Spleen (tissue), 11 donors: ENCODE measurements at regions not wholly inside any gene's neighbourhood (a gene's known extent, or its start where the extent isn't known, plus 50 kb on each side); places are given as distances from the start of the nearest gene placed in this dataset.

Experiments
- DNase-seq: peaks from one replicate; pipeline ENCODE4 v3.0.0-alpha.2; 2020
- H3K27ac ChIP-seq, 8 donors: fragments of 200-600 bp; sonication (generic) in 7 of 8; 1 replicate in 4 of 8; 2 replicates in 4 of 8; pipeline versions ENCODE4 v1.5.0 to v1.8.0; 2016 to 2021; ENCODE audit warnings: inconsistent platforms in 4 of 8, mild to moderate bottlenecking in 4 of 8, moderate library complexity in 1 of 8
- H3K27me3 ChIP-seq, 7 donors: fragments of 200-600 bp; sonication (generic) in 6 of 7; replicated peaks in 1 of 7; 1 replicate in 4 of 7; 2 replicates in 3 of 7; pipeline versions ENCODE4 v1.5.0 to v1.8.0; 2016 to 2021; ENCODE audit warnings: inconsistent platforms in 3 of 7, mild to moderate bottlenecking in 1 of 7
- H3K36me3 ChIP-seq, 6 donors: fragments of 200-600 bp; sonication (generic) in 5 of 6; 1 replicate in 4 of 6; 2 replicates in 2 of 6; pipeline versions ENCODE4 v1.5.0 to v1.8.0; 2016 to 2021; ENCODE audit warnings: inconsistent platforms in 2 of 6
- H3K4me1 ChIP-seq, 6 donors: fragments of 200-600 bp; sonication (generic) in 5 of 6; 1 replicate in 3 of 6; 2 replicates in 3 of 6; pipeline versions ENCODE4 v1.5.0 to v1.8.0; 2016 to 2021; ENCODE audit warnings: inconsistent platforms in 3 of 6
- H3K4me3 ChIP-seq, 8 donors: fragments of 200-600 bp; sonication (generic) in 7 of 8; 1 replicate in 4 of 8; 2 replicates in 4 of 8; pipeline versions ENCODE4 v1.5.0 to v1.8.0; 2016 to 2021; ENCODE audit warnings: inconsistent platforms in 4 of 8, mild to moderate bottlenecking in 4 of 8, moderate library complexity in 2 of 8
- H3K9me3 ChIP-seq, 8 donors: fragments of 200-600 bp; sonication (generic) in 7 of 8; 1 replicate in 4 of 8; 2 replicates in 4 of 8; pipeline versions ENCODE4 v1.5.0 to v1.8.0; 2016 to 2021; ENCODE audit warnings: inconsistent platforms in 4 of 8
- POLR2A ChIP-seq, 3 donors: fragments of 450-650 bp; IDR thresholded peaks; one replicate each; pipeline ENCODE4 v1.5.1; 2017; ENCODE audit warnings: antibody characterized with exemption in 3 of 3, mild to moderate bottlenecking in 1 of 3
- POLR2AphosphoS5 ChIP-seq, 3 donors: sonication (generic); formaldehyde crosslinking; IDR thresholded peaks; one replicate each; pipeline ENCODE4 v1.5.1; 2017; ENCODE audit warnings: antibody characterized with exemption in 3 of 3
- WGBS, 5 donors: extraction: QIAGEN DNeasy Blood & Tissue Kit in 3 of 5; methylation state at CpG; one replicate each; pipeline versions ENCODE4 v1.1.5 to v1.1.7; 2013 to 2018; 5-methylcytosine and 5-hydroxymethylcytosine counted together
- intact Hi-C: fragments of 100-400 bp; cut with DNase I; formaldehyde crosslinking; loops from one replicate; pipeline ENCODE4 v1.15.0; 2023; ENCODE audit warnings: low total_unique reads
- TF ChIP-seq, protein P1 (sequence below), 11 experiments: fragments of 200-600 bp in 7 of 11; fragments of 450-650 bp in 4 of 11; sonication (generic) in 4 of 11; IDR thresholded peaks in 8 of 11; conservative IDR thresholded peaks in 3 of 11; 1 replicate in 7 of 11; 2 replicates in 4 of 11; pipeline versions ENCODE4 v1.4.0 to v1.8.0; 2016 to 2021; ENCODE audit warnings: antibody characterized with exemption in 11 of 11, inconsistent platforms in 4 of 11, mild to moderate bottlenecking in 1 of 11
- donor health status: healthy with polysubstance abuse.
- donor health status: DM: no; HTN: no; CAD: no; lungs with moderate emphysema.
- donor health status: DM: no; HTN: no; CAD: no.
- donor health status: Bipolar disorder and iron deficiency.
- donor health status: healthy.
- donor health status: DM: no; HTN: no; CAD: no.
- donor health status: DM: yes; HTN: yes; CAD: no.

DNA sequence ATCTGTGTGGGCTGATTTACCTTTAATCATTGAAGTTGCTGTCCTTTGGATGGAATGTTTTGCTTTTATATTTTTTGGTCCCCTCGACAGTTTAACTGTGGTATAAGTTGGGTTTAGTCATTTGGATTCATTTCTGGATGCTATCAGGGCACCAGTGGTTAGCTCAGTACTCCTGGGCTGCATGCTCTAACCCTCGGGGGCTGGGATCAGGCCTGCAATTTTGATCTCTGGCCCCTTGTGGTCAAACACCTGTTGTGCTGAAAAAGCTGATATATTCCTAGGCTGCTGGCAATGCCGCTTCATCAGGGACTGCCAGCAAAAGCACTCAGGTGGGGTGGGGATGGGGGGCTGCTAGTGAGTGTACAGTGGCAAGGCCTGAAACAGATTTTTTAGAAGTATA lies 440.4 kb upstream of the RIOK2 start:
- Histone ChIP-seq H3K27me3 (no peaks in the 10 kb centered on the region), H3K4me3 (no peak overlapping the region), H3K36me3 (no peaks in the 10 kb centered on the region), H3K27ac (no peak overlapping the region), H3K9me3 (peaks cover 0 to 12% (median under 1%) of the 10 kb centered on the region in 8 donors), H3K4me1 (no peaks in the 10 kb centered on the region)
- intact Hi-C loops, result no loop called here
- TF ChIP-seq POLR2AphosphoS5 (IDR thresholded peaks at IDR 0.05), result no peak
- TF ChIP-seq, protein P1, sequence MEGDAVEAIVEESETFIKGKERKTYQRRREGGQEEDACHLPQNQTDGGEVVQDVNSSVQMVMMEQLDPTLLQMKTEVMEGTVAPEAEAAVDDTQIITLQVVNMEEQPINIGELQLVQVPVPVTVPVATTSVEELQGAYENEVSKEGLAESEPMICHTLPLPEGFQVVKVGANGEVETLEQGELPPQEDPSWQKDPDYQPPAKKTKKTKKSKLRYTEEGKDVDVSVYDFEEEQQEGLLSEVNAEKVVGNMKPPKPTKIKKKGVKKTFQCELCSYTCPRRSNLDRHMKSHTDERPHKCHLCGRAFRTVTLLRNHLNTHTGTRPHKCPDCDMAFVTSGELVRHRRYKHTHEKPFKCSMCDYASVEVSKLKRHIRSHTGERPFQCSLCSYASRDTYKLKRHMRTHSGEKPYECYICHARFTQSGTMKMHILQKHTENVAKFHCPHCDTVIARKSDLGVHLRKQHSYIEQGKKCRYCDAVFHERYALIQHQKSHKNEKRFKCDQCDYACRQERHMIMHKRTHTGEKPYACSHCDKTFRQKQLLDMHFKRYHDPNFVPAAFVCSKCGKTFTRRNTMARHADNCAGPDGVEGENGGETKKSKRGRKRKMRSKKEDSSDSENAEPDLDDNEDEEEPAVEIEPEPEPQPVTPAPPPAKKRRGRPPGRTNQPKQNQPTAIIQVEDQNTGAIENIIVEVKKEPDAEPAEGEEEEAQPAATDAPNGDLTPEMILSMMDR (IDR thresholded peaks at IDR 0.05 in 8 of 11, conservative IDR thresholded peaks at IDR 0.05 in 3 of 11), result no peak
- TF ChIP-seq POLR2A (IDR thresholded peaks at IDR 0.05), result no peak
- WGBS, 5 donors, result 69 to 76% (median 71%) methylated on average over 3 of the region's 3 CpGs
- DNase-seq, result no peak

DNA sequence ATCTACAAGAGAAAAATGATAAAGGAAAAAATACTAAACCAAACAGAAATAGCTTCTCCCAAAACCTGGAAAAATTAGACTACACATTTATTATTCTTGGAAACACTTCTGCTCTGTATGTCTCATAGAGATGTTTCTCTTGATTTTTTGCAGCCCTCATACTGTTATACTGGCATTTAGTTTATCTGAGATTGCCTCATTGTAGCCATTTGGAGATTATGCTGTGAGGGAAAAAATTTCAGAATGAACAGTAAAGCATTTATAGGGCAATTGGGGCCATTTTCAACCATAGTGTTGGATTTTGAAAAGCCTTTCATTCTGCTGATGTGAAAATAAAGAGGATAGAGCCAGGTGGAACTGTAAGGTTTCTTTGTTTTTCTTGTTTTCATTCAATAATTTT lies 441.8 kb upstream of the RIOK2 start:
- DNase-seq, result no peak
- Histone ChIP-seq H3K27ac (no peak overlapping the region), H3K27me3 (no peaks in the 10 kb centered on the region), H3K4me1 (no peaks in the 10 kb centered on the region), H3K4me3 (no peak overlapping the region), H3K9me3 (peaks cover 0 to 1% (median 0%) of the 10 kb centered on the region in 8 donors), H3K36me3 (no peaks in the 10 kb centered on the region)
- intact Hi-C loops, result no loop called here
- TF ChIP-seq POLR2A (IDR thresholded peaks at IDR 0.05) (no peak), POLR2AphosphoS5 (IDR thresholded peaks at IDR 0.05) (no peak)
- TF ChIP-seq, protein P1 (IDR thresholded peaks at IDR 0.05 in 8 of 11, conservative IDR thresholded peaks at IDR 0.05 in 3 of 11), result no peak

DNA sequence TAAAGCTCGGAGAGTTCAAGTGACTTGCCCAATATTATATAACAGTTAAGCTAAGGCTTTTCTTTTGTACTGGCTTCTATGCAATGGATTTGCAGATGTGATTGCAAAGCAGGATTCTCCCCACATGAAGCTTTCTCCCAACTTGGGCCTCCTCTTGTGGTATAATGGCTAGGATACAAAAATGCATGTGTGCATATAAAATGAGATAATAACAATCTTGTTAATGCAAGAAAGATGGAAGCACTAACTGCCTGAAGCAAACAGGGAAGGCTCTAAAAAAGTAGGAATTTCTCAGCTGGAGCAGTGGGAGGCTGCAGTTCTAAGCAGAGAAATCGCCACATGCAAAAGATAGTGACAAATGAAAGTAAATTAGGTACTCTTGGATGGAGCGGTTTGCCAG lies 444.2 kb upstream of the RIOK2 start:
- H3K27ac ChIP-seq, result no peak overlapping the region
- WGBS, 5 donors, result 82 to 94% (median 90%) methylated on average over 3 of the region's 3 CpGs
- TF ChIP-seq, protein P1 (IDR thresholded peaks at IDR 0.05 in 8 of 11, conservative IDR thresholded peaks at IDR 0.05 in 3 of 11), result no peak
- no peak for TF ChIP-seq POLR2A (IDR thresholded peaks at IDR 0.05)
- no peak for TF ChIP-seq POLR2AphosphoS5 (IDR thresholded peaks at IDR 0.05)
- intact Hi-C loops, result no loop called here
- H3K4me1 ChIP-seq, result no peaks in the 10 kb centered on the region
- H3K27me3 ChIP-seq, result no peaks in the 10 kb centered on the region
- no peak for DNase-seq
- no peaks in the 10 kb centered on the region for H3K36me3 ChIP-seq
- no peaks in the 10 kb centered on the region for H3K9me3 ChIP-seq
- no peak overlapping the region for H3K4me3 ChIP-seq

DNA sequence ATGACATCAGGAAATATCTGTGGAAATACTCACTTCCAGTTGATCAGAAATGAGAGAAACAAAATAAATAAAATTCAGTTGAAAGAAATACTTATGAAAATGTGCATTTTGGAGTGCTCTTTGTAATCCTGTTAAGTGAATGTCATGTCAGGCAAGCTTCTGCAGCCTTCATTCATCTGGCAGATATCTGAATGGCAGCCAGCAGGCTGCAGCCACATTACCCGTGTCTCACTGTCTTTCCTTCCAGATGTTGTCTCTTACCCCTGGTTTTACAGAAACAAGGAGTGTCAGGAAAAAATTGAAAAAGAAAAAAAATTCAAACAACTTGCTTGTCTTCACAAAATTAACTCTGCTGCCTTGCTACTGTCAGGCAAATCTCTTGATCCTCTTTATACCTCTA lies 445.0 kb upstream of the RIOK2 start:
- no peak overlapping the region for H3K4me3 ChIP-seq
- H3K27me3 ChIP-seq, result no peaks in the 10 kb centered on the region
- DNase-seq, result no peak
- no peaks in the 10 kb centered on the region for H3K9me3 ChIP-seq
- H3K36me3 ChIP-seq, result no peaks in the 10 kb centered on the region
- intact Hi-C loops, result no loop called here
- H3K4me1 ChIP-seq, result no peaks in the 10 kb centered on the region
- H3K27ac ChIP-seq, result no peak overlapping the region
- TF ChIP-seq POLR2AphosphoS5 (IDR thresholded peaks at IDR 0.05), result no peak
- TF ChIP-seq, protein P1 (IDR thresholded peaks at IDR 0.05 in 8 of 11, conservative IDR thresholded peaks at IDR 0.05 in 3 of 11), result no peak
- TF ChIP-seq POLR2A (IDR thresholded peaks at IDR 0.05), result no peak
- WGBS, 5 donors, result 36 to 79% (median 74%) methylated on average over 1 of the region's 1 CpG
